ENCODE measurements at regions not wholly inside any gene's neighbourhood (a gene's known extent, or its start where the extent isn't known, plus 50 kb on each side); places are given as distances from the start of the nearest gene placed in this dataset.

GRCh38 chr3:113096188-113096892, 105.6 kb downstream of the GTPBP8 start:
- Histone ChIP-seq H3K23ac (ENCODE audit: insufficient read length, low read depth, low read length) (no peak overlapping the region), H3K9ac (ENCODE audit: extremely low read depth, insufficient read length, low read length) (no peak overlapping the region), H3K14ac (ENCODE audit: insufficient read depth, low read length) (no peak overlapping the region), H3K79me1 (ENCODE audit: insufficient read depth, low read depth, low read length, poor library complexity, severe bottlenecking) (no peaks in the 10 kb centered on the region), H3K79me2 (ENCODE audit: insufficient read depth, low read length) (no peaks in the 10 kb centered on the region), H2BK5ac (ENCODE audit: insufficient read length, low read length) (no peak overlapping the region), H3K4ac (ENCODE audit: low read depth, low read length) (no peak overlapping the region), H4K8ac (replicated peaks; ENCODE audit: insufficient read length, low read depth, low read length) (no peak overlapping the region), H2BK15ac (ENCODE audit: low read depth, low read length) (no peak overlapping the region), H3K27ac (ENCODE audit: insufficient read length, low read depth, low read length) (no peak overlapping the region), H2BK12ac (ENCODE audit: insufficient read length, low read depth, low read length) (no peak overlapping the region), H3K18ac (ENCODE audit: insufficient read length, low read depth, low read length) (no peak overlapping the region), H2BK20ac (ENCODE audit: low read depth, low read length, poor library complexity, severe bottlenecking) (no peak overlapping the region), H4K91ac (ENCODE audit: insufficient read length, low read depth, low read length) (no peak overlapping the region), H2AK5ac (ENCODE audit: insufficient read length, low read length) (no peak overlapping the region), H3K9me3 (ENCODE audit: control insufficient read depth, low read depth, low read length) (no peaks in the 10 kb centered on the region), H3K56ac (ENCODE audit: insufficient read length, low read depth, low read length) (no peak overlapping the region), H4K5ac (ENCODE audit: insufficient read length, low read depth, low read length) (no peak overlapping the region), H3T11ph (ENCODE audit: low read length) (no peak overlapping the region), H3K4me1 (ENCODE audit: insufficient read depth, low read length) (no peaks in the 10 kb centered on the region; the same call in 1 of the 2 replicates), H2AFZ (ENCODE audit: low read length) (no peak overlapping the region), H3K4me2 (ENCODE audit: insufficient read depth, insufficient read length, low read length) (no peak overlapping the region), H2BK120ac (ENCODE audit: low read depth, low read length, poor library complexity, severe bottlenecking) (no peak overlapping the region), H3K27me3 (ENCODE audit: insufficient read depth, low read length) (no peaks in the 10 kb centered on the region; the same call in 1 of the 2 replicates), H4K20me1 (ENCODE audit: control insufficient read depth, insufficient read depth, insufficient read length) (no peaks in the 10 kb centered on the region), H3K23me2 (ENCODE audit: insufficient read length, low read depth, low read length, poor library complexity, severe bottlenecking) (no peaks in the 10 kb centered on the region)
- H3K4me1 Mint-ChIP-seq = peaks cover 15 to 25% of the 10 kb centered on the region in 2 experiments
- peak overlapping the region in 1 of 3 experiments; percentile 21; a peak in 1 of 7 replicates for H3K27ac Mint-ChIP-seq
- no CpG with 5 or more reads among the region's 2 CpGs for WGBS (ENCODE audit: extremely low coverage, insufficient read length, low lambda C conversion rate)
- H3K9me3 Mint-ChIP-seq = peaks cover 0 to 9% of the 10 kb centered on the region in 2 experiments; a peak in 3 of 5 replicates
- peaks cover 0 to 2% (median 0%) of the 10 kb centered on the region in 3 experiments; a peak in 1 of 7 replicates for H3K36me3 Mint-ChIP-seq (ENCODE audit: insufficient read depth in 1 of 3, low read depth in 3 of 3)
- H3K4me3 Mint-ChIP-seq = no peak overlapping the region
- TF ChIP-seq CTCF (conservative IDR thresholded peaks at IDR 0.05) = no peak; the same call in 2 of the 3 replicates
- H3K27me3 Mint-ChIP-seq (ENCODE audit: low read depth) = no peaks in the 10 kb centered on the region
- no peak for DNase-seq
